GM23338 (cell line): ENCODE measurements at regions not wholly inside any gene's neighbourhood (a gene's known extent, or its start where the extent isn't known, plus 50 kb on each side); places are given as distances from the start of the nearest gene placed in this dataset.
A peak's percentile ranks its signal among the peaks of the same experiment; 100 is the strongest.

Experiments
- CREB1 ChIP-seq: fragments of 250-450 bp; sonication (Bioruptor Pico); IDR thresholded peaks from 2 replicates; pipeline ENCODE4 v1.5.0; 2020; ENCODE audit warnings: low read depth, mild to moderate bottlenecking, moderate library complexity
- CTCF ChIP-seq, 2 experiments: fragments of 200-600 bp in 1 of 2; sonication (generic) in 1 of 2; conservative IDR thresholded peaks; 2 replicates each; pipeline versions ENCODE4 v1.5.1 to v1.6.1; 2016 to 2017; ENCODE audit warnings: antibody characterized with exemption in 2 of 2, low read depth in 2 of 2, mild to moderate bottlenecking in 2 of 2, moderate library complexity in 1 of 2
- EZH2 ChIP-seq: fragments of 200-600 bp; sonication (generic); IDR thresholded peaks from one replicate; pipeline ENCODE4 v1.8.0; 2017; ENCODE audit warnings: antibody characterized with exemption, mild to moderate bottlenecking, low read depth; ENCODE audit not compliant: unreplicated experiment
- EZH2phosphoT487 ChIP-seq: fragments of 200-600 bp; sonication (generic); IDR thresholded peaks from one replicate; pipeline ENCODE4 v1.8.1; 2018; ENCODE audit warnings: antibody characterized with exemption; ENCODE audit not compliant: unreplicated experiment
- JUNB ChIP-seq: IDR thresholded peaks from one replicate; pipeline ENCODE4 v1.6.1; 2016; ENCODE audit warnings: antibody characterized with exemption; ENCODE audit not compliant: unreplicated experiment
- POLR2AphosphoS5 ChIP-seq: IDR thresholded peaks from 2 replicates; pipeline ENCODE4 v1.6.1; 2016; ENCODE audit warnings: antibody characterized with exemption, low read depth
- TF ChIP-seq, protein P1 (sequence below): IDR thresholded peaks from one replicate; pipeline ENCODE4 v1.6.1; 2018; ENCODE audit warnings: antibody characterized with exemption; ENCODE audit not compliant: unreplicated experiment

GRCh38 chrX:78199851-78200250, 60.4 kb upstream of the TAF9B start:
- peak in 1 of 2 experiments; percentile 35; a peak in 1 of 4 replicates for TF ChIP-seq CTCF (conservative IDR thresholded peaks at IDR 0.05; ENCODE audit: low read depth in 2 of 2)
- TF ChIP-seq CREB1 (CRISPR knock-in tag): no peak
- no peak for TF ChIP-seq JUNB
- TF ChIP-seq, protein P1, sequence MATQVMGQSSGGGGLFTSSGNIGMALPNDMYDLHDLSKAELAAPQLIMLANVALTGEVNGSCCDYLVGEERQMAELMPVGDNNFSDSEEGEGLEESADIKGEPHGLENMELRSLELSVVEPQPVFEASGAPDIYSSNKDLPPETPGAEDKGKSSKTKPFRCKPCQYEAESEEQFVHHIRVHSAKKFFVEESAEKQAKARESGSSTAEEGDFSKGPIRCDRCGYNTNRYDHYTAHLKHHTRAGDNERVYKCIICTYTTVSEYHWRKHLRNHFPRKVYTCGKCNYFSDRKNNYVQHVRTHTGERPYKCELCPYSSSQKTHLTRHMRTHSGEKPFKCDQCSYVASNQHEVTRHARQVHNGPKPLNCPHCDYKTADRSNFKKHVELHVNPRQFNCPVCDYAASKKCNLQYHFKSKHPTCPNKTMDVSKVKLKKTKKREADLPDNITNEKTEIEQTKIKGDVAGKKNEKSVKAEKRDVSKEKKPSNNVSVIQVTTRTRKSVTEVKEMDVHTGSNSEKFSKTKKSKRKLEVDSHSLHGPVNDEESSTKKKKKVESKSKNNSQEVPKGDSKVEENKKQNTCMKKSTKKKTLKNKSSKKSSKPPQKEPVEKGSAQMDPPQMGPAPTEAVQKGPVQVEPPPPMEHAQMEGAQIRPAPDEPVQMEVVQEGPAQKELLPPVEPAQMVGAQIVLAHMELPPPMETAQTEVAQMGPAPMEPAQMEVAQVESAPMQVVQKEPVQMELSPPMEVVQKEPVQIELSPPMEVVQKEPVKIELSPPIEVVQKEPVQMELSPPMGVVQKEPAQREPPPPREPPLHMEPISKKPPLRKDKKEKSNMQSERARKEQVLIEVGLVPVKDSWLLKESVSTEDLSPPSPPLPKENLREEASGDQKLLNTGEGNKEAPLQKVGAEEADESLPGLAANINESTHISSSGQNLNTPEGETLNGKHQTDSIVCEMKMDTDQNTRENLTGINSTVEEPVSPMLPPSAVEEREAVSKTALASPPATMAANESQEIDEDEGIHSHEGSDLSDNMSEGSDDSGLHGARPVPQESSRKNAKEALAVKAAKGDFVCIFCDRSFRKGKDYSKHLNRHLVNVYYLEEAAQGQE: no peak
- TF ChIP-seq EZH2: no peak
- TF ChIP-seq POLR2AphosphoS5: no peak
- TF ChIP-seq EZH2phosphoT487: no peak
